Naive thymus-derived CD4-positive, alpha-beta T cell (primary cell): ENCODE measurements at regions not wholly inside any gene's neighbourhood (a gene's known extent, or its start where the extent isn't known, plus 50 kb on each side); places are given as distances from the start of the nearest gene placed in this dataset.
"Not testable (repeated sequence)": the region's sequence is repeated elsewhere in the genome, so short reads cannot be mapped to it uniquely, and the experiment has no call there.

Source experiments
- ATAC-seq: fragments of 150-1000 bp; cut with Tn5 transposase; 2 replicates; pipeline ENCODE4 v1.10.0; 2021; ENCODE audit warnings: mild to moderate bottlenecking, moderate library complexity
- CTCF ChIA-PET: fragments of 350-600 bp; sonication (Branson Sonifier 250); formaldehyde crosslinking; loops from one replicate; lab custom pipeline; 2021; ENCODE audit warnings: antibody characterized with exemption; lab: Charles Lee
- POLR2A ChIA-PET: fragments of 350-600 bp; sonication (Branson Sonifier 250); formaldehyde crosslinking; loops from one replicate; lab custom pipeline; 2021; ENCODE audit warnings: antibody characterized with exemption, inconsistent platforms; lab: Charles Lee
- DNase-seq, 9 donors: peaks; one replicate each; pipeline versions ENCODE4 v3.0.0 to v3.0.0-alpha.2; 2020 to 2022; ENCODE audit warnings: mixed read lengths in 1 of 9
- H3K27ac ChIP-seq: one replicate; pipeline ENCODE4 v1.7.0; 2013; ENCODE audit warnings: mild to moderate bottlenecking, low read depth, low read length, moderate library complexity
- H3K27me3 ChIP-seq, 2 donors: one replicate each; pipeline ENCODE4 v1.7.0; 2013; ENCODE audit warnings: low read length in 2 of 2, mild to moderate bottlenecking in 2 of 2, moderate library complexity in 2 of 2; ENCODE audit not compliant: control insufficient read depth in 2 of 2, insufficient read depth in 2 of 2
- H3K36me3 ChIP-seq, 3 experiments: 1 replicate in 2 of 3; 2 replicates in 1 of 3; pipeline ENCODE4 v1.7.0; 2013; ENCODE audit warnings: low read length in 3 of 3, mild to moderate bottlenecking in 3 of 3, moderate library complexity in 1 of 3; ENCODE audit not compliant: insufficient read depth in 3 of 3, control insufficient read depth in 2 of 3
- H3K4me1 ChIP-seq, 2 donors: one replicate each; pipeline ENCODE4 v1.7.0; 2013; ENCODE audit warnings: low read length in 2 of 2, mild to moderate bottlenecking in 2 of 2, moderate library complexity in 1 of 2; ENCODE audit not compliant: control insufficient read depth in 2 of 2, insufficient read depth in 2 of 2
- H3K4me3 ChIP-seq: 2 replicates; pipeline ENCODE4 v1.7.0; 2013; ENCODE audit warnings: mild to moderate bottlenecking, low read length
- H3K9me3 ChIP-seq, 3 experiments: 1 replicate in 2 of 3; 2 replicates in 1 of 3; pipeline ENCODE4 v1.7.0; 2013; ENCODE audit warnings: low read length in 3 of 3; ENCODE audit not compliant: control insufficient read depth in 2 of 3
- H3K27ac Mint-ChIP-seq, 9 donors: one replicate each; pipeline ENCODE4 v1.8.0; 2020 to 2022; ENCODE audit warnings: mixed read lengths in 9 of 9, mild to moderate bottlenecking in 8 of 9, moderate library complexity in 5 of 9, inconsistent platforms in 2 of 9
- H3K27me3 Mint-ChIP-seq, 5 donors: one replicate each; pipeline ENCODE4 v1.8.0; 2021 to 2022; ENCODE audit warnings: mixed read lengths in 5 of 5, mild to moderate bottlenecking in 1 of 5
- H3K36me3 Mint-ChIP-seq, 5 donors: one replicate each; pipeline ENCODE4 v1.8.0; 2020 to 2022; ENCODE audit warnings: mixed read lengths in 5 of 5, mild to moderate bottlenecking in 3 of 5, inconsistent platforms in 1 of 5
- H3K4me1 Mint-ChIP-seq, 7 donors: one replicate each; pipeline ENCODE4 v1.8.0; 2020 to 2022; ENCODE audit warnings: mixed read lengths in 7 of 7, mild to moderate bottlenecking in 3 of 7, inconsistent platforms in 1 of 7
- H3K4me3 Mint-ChIP-seq, 10 donors: one replicate each; pipeline ENCODE4 v1.8.0; 2020 to 2022; ENCODE audit warnings: mild to moderate bottlenecking in 10 of 10, mixed read lengths in 10 of 10, moderate library complexity in 6 of 10, inconsistent platforms in 2 of 10
- H3K9me3 Mint-ChIP-seq, 11 donors: one replicate each; pipeline ENCODE4 v1.8.0; 2020 to 2022; ENCODE audit warnings: mixed read lengths in 11 of 11, mild to moderate bottlenecking in 4 of 11, inconsistent platforms in 1 of 11, moderate library complexity in 1 of 11
- intact Hi-C, 2 donors: fragments of 100-400 bp; cut with micrococcal nuclease; formaldehyde crosslinking; loops; one replicate each; pipeline ENCODE4 v1.15.1; 2023

- CTCF ChIA-PET = no interaction called here
- ATAC-seq (no peak), DNase-seq (no peak)
- Histone ChIP-seq H3K27ac (no peak overlapping the region), H3K4me3 (no peak overlapping the region), H3K27me3 (no peaks in the 10 kb centered on the region), H3K9me3 (peaks cover 0 to 5% (median 0%) of the 10 kb centered on the region in 3 experiments), H3K36me3 (no peaks in the 10 kb centered on the region), H3K4me1 (no peaks in the 10 kb centered on the region)
- peaks cover 0 to 33% (median 7%) of the 10 kb centered on the region in 11 donors for H3K9me3 Mint-ChIP-seq
- H3K36me3 Mint-ChIP-seq = no peaks in the 10 kb centered on the region
- intact Hi-C loops = no loop called here
- no peak overlapping the region for H3K4me3 Mint-ChIP-seq
- no peak overlapping the region for H3K27ac Mint-ChIP-seq
- H3K4me1 Mint-ChIP-seq = peaks cover 0 to 3% (median 0%) of the 10 kb centered on the region in 7 donors
- H3K27me3 Mint-ChIP-seq = no peaks in the 10 kb centered on the region
- POLR2A ChIA-PET = no interaction called here
Measured at GRCh38 chr4:158032733-158033415, 140.0 kb downstream of the GASK1B start.

- H3K36me3 Mint-ChIP-seq, H3K4me3 ChIP-seq, H3K4me1 Mint-ChIP-seq, DNase-seq, H3K4me3 Mint-ChIP-seq, H3K9me3 ChIP-seq, POLR2A ChIA-PET, H3K36me3 ChIP-seq, H3K27ac ChIP-seq, H3K27ac Mint-ChIP-seq, CTCF ChIA-PET, H3K27me3 ChIP-seq, H3K4me1 ChIP-seq, H3K27me3 Mint-ChIP-seq, ATAC-seq, intact Hi-C loops: not testable (repeated sequence)
- peaks cover 0 to 26% (median 9%) of the 10 kb centered on the region in 11 donors for H3K9me3 Mint-ChIP-seq
Measured at GRCh38 chr4:158028381-158028780, 144.4 kb downstream of the GASK1B start.

DNA sequence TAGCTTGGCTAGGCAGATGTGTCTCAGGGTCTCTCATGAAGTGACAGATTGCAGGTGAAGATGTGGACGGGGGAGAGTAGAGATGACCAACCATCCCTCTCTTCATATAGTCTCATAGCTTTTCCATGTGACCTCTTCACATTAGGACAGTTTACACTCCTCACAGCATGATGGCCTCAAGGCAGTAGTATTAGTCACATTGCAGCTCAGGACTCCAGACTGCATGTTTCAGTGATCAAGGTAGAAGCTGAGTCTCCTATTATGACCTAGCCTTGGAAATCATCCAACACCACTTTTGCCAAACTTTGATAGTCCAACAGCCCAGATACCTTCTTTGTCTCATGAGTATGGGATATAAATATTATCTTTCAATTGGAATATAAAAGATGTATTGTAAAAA, 147.7 kb downstream of the GASK1B start:
- intact Hi-C loops = no loop called here
- Mint-ChIP-seq H3K27me3 (no peaks in the 10 kb centered on the region), H3K27ac (no peak overlapping the region), H3K4me1 (no peaks in the 10 kb centered on the region), H3K4me3 (no peak overlapping the region), H3K9me3 (peaks cover 0 to 18% (median 8%) of the 10 kb centered on the region in 11 donors), H3K36me3 (no peaks in the 10 kb centered on the region)
- H3K27me3 ChIP-seq = no peaks in the 10 kb centered on the region
- no peaks in the 10 kb centered on the region for H3K4me1 ChIP-seq
- CTCF ChIA-PET = no interaction called here
- ATAC-seq (no peak), DNase-seq (no peak)
- POLR2A ChIA-PET = no interaction called here
- no peaks in the 10 kb centered on the region for H3K36me3 ChIP-seq
- H3K9me3 ChIP-seq = peaks cover 0 to 6% (median 0%) of the 10 kb centered on the region in 3 experiments
- no peak overlapping the region for H3K4me3 ChIP-seq
- H3K27ac ChIP-seq = no peak overlapping the region

GRCh38 chr4:158020734-158021346, 152.0 kb downstream of the GASK1B start:
- no peaks in the 10 kb centered on the region for H3K4me1 Mint-ChIP-seq
- H3K4me3 ChIP-seq = no peak overlapping the region
- CTCF ChIA-PET = no interaction called here
- no peaks in the 10 kb centered on the region for H3K9me3 ChIP-seq
- DNase-seq (no peak), ATAC-seq (no peak)
- no peak overlapping the region for H3K4me3 Mint-ChIP-seq
- POLR2A ChIA-PET = no interaction called here
- no peaks in the 10 kb centered on the region for H3K4me1 ChIP-seq
- no peak overlapping the region for H3K27ac Mint-ChIP-seq
- H3K27me3 Mint-ChIP-seq = peaks cover 0 to 5% (median 0%) of the 10 kb centered on the region in 5 donors
- no peaks in the 10 kb centered on the region for H3K36me3 Mint-ChIP-seq
- H3K27ac ChIP-seq = no peak overlapping the region
- H3K36me3 ChIP-seq = no peaks in the 10 kb centered on the region
- no peaks in the 10 kb centered on the region for H3K27me3 ChIP-seq
- H3K9me3 Mint-ChIP-seq = peaks cover 0 to 7% (median 0%) of the 10 kb centered on the region in 11 donors
- intact Hi-C loops = no loop called here

DNA sequence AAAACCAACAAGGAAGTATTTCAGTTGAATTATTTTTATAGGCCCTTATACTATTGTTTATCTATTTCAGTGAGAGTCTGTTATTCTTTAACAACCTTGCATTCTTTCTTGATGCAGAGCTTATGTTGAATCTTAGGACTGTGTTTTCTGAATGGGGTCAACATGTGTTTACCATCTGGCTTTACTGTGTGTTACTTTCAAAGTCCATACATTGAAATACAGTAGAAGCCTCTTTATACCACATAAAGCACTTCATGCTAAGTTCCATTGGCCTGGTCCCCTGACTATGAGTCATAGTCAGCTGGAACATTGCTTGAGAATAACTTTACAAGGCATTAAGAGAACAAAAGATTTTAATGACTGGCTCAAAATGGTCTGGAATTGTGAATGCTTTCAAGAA, 152.6 kb downstream of the GASK1B start:
- DNase-seq (no peak), ATAC-seq (no peak)
- Mint-ChIP-seq H3K4me3 (no peak overlapping the region), H3K4me1 (no peaks in the 10 kb centered on the region), H3K27me3 (peaks cover 0 to 5% (median 0%) of the 10 kb centered on the region in 5 donors), H3K36me3 (no peaks in the 10 kb centered on the region), H3K27ac (no peak overlapping the region), H3K9me3 (peaks cover 0 to 7% (median 0%) of the 10 kb centered on the region in 11 donors)
- H3K27ac ChIP-seq = no peak overlapping the region
- no peaks in the 10 kb centered on the region for H3K4me1 ChIP-seq
- H3K4me3 ChIP-seq = no peak overlapping the region
- CTCF ChIA-PET = no interaction called here
- H3K36me3 ChIP-seq = no peaks in the 10 kb centered on the region
- no peaks in the 10 kb centered on the region for H3K27me3 ChIP-seq
- H3K9me3 ChIP-seq = no peaks in the 10 kb centered on the region
- intact Hi-C loops = no loop called here
- POLR2A ChIA-PET = no interaction called here

GRCh38 chr4:158018831-158019230, 154.0 kb downstream of the GASK1B start:
- H3K27me3 Mint-ChIP-seq = peaks cover 0 to 5% (median 0%) of the 10 kb centered on the region in 5 donors
- H3K36me3 Mint-ChIP-seq = no peaks in the 10 kb centered on the region
- Histone ChIP-seq H3K9me3 (no peaks in the 10 kb centered on the region), H3K27ac (no peak overlapping the region), H3K27me3 (no peaks in the 10 kb centered on the region), H3K36me3 (no peaks in the 10 kb centered on the region), H3K4me1 (no peaks in the 10 kb centered on the region), H3K4me3 (no peak overlapping the region)
- POLR2A ChIA-PET = no interaction called here
- H3K27ac Mint-ChIP-seq = no peak overlapping the region
- no peak for ATAC-seq
- peaks cover 0 to 4% (median 0%) of the 10 kb centered on the region in 11 donors for H3K9me3 Mint-ChIP-seq
- no peak overlapping the region for H3K4me3 Mint-ChIP-seq
- intact Hi-C loops = no loop called here
- DNase-seq = no peak
- CTCF ChIA-PET = no interaction called here
- H3K4me1 Mint-ChIP-seq = no peaks in the 10 kb centered on the region
